ENCODE measurements at regions not wholly inside any gene's neighbourhood (a gene's known extent, or its start where the extent isn't known, plus 50 kb on each side); places are given as distances from the start of the nearest gene placed in this dataset.

DNA sequence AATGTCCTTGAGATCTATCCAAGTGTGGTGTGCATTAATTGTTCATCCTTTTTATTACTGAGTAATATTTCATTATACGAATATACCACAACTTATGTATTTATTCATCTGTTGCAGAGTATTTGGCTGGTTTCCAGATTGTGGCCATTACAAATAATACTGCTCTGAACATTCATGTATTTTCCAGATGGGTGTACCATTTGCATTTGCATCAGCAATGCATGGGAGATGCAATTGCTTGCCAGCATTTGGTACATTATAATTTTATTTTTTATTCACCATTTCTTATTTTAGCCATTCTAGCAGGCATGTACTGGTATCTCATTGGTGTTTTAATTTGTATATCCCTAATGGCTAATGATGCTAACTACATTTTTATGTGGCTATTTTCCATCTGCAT lies 162.4 kb downstream of the SCG2 start:
- TF ChIP-seq POLR2AphosphoS5 (IDR thresholded peaks at IDR 0.05; ENCODE audit: low read depth, low read length), result no peak
- TF ChIP-seq, protein P1, sequence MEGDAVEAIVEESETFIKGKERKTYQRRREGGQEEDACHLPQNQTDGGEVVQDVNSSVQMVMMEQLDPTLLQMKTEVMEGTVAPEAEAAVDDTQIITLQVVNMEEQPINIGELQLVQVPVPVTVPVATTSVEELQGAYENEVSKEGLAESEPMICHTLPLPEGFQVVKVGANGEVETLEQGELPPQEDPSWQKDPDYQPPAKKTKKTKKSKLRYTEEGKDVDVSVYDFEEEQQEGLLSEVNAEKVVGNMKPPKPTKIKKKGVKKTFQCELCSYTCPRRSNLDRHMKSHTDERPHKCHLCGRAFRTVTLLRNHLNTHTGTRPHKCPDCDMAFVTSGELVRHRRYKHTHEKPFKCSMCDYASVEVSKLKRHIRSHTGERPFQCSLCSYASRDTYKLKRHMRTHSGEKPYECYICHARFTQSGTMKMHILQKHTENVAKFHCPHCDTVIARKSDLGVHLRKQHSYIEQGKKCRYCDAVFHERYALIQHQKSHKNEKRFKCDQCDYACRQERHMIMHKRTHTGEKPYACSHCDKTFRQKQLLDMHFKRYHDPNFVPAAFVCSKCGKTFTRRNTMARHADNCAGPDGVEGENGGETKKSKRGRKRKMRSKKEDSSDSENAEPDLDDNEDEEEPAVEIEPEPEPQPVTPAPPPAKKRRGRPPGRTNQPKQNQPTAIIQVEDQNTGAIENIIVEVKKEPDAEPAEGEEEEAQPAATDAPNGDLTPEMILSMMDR (IDR thresholded peaks at IDR 0.05), result no peak
- no peak for TF ChIP-seq RAD21 (IDR thresholded peaks at IDR 0.05; ENCODE audit: low read length)
- TF ChIP-seq EZH2phosphoT487 (IDR thresholded peaks at IDR 0.05; ENCODE audit: borderline replicate concordance, low read depth), result no peak
- no peak for TF ChIP-seq SMC3 (IDR thresholded peaks at IDR 0.05; ENCODE audit: low read depth, low read length)
- no peak for TF ChIP-seq RCOR1 (IDR thresholded peaks at IDR 0.05; ENCODE audit: low read length)

Data from SK-N-SH (cell line).